Loucy (cell line): ENCODE measurements at regions not wholly inside any gene's neighbourhood (a gene's known extent, or its start where the extent isn't known, plus 50 kb on each side); places are given as distances from the start of the nearest gene placed in this dataset.

Experiments
- H2AFZ ChIP-seq: fragments of 200-600 bp; sonication (generic); 2 replicates; pipeline ENCODE4 v1.6.0; 2016; ENCODE audit warnings: antibody characterized with exemption, mild to moderate bottlenecking, low read length, moderate library complexity
- H3F3A ChIP-seq: fragments of 200-600 bp; 2 replicates; pipeline ENCODE4 v1.6.0; 2016; ENCODE audit warnings: antibody characterized with exemption, low read depth, mild to moderate bottlenecking
- H3K27me3 ChIP-seq: fragments of 200-600 bp; sonication (generic); 2 replicates; pipeline ENCODE4 v1.6.1; 2014; ENCODE audit warnings: low read length, mild to moderate bottlenecking; ENCODE audit not compliant: insufficient read depth, poor library complexity, severe bottlenecking
- H3K36me3 ChIP-seq: fragments of 200-600 bp; sonication (generic); 2 replicates; pipeline ENCODE4 v1.6.1; 2016; ENCODE audit warnings: low read length; ENCODE audit not compliant: insufficient read depth
- H3K4me1 ChIP-seq: fragments of 200-600 bp; sonication (generic); 2 replicates; pipeline ENCODE4 v1.5.1; 2014; ENCODE audit warnings: low read length, mild to moderate bottlenecking; ENCODE audit not compliant: insufficient read depth, poor library complexity, severe bottlenecking
- H3K4me2 ChIP-seq: fragments of 200-600 bp; sonication (generic); 2 replicates; pipeline ENCODE4 v1.6.0; 2014; ENCODE audit warnings: antibody characterized with exemption, low read length, low read depth, mild to moderate bottlenecking; ENCODE audit not compliant: poor library complexity, severe bottlenecking
- H3K4me3 ChIP-seq: fragments of 200-600 bp; sonication (generic); 2 replicates; pipeline ENCODE4 v1.5.1; 2014; ENCODE audit warnings: low read length, mild to moderate bottlenecking, mixed read lengths; ENCODE audit not compliant: poor library complexity, severe bottlenecking
- H3K79me2 ChIP-seq: fragments of 200-600 bp; sonication (generic); 2 replicates; pipeline ENCODE4 v1.6.1; 2014; ENCODE audit warnings: low read length; ENCODE audit not compliant: insufficient read depth
- H3K9ac ChIP-seq: fragments of 200-600 bp; sonication (generic); 2 replicates; pipeline ENCODE4 v1.6.0; 2014; ENCODE audit warnings: mild to moderate bottlenecking, low read depth, low read length, moderate library complexity; ENCODE audit not compliant: poor library complexity, severe bottlenecking
- H3K9me2 ChIP-seq: fragments of 200-600 bp; sonication (generic); replicated peaks from 2 replicates; pipeline ENCODE4 v1.6.1; 2016; ENCODE audit warnings: low read depth, low read length, mixed read lengths
- H3K9me3 ChIP-seq: fragments of 200-600 bp; sonication (generic); 2 replicates; pipeline ENCODE4 v1.6.1; 2014; ENCODE audit warnings: mild to moderate bottlenecking, antibody characterized with exemption, low read length, low read depth; ENCODE audit not compliant: insufficient read depth
- H4K20me1 ChIP-seq: fragments of 200-600 bp; sonication (generic); 2 replicates; pipeline ENCODE4 v1.6.0; 2014; ENCODE audit warnings: antibody characterized with exemption, low read length, mild to moderate bottlenecking; ENCODE audit not compliant: insufficient read depth, poor library complexity, severe bottlenecking
- CTCF ChIP-seq: fragments of 200-600 bp; sonication (generic); conservative IDR thresholded peaks from 2 replicates; pipeline ENCODE4 v1.5.1; 2014; ENCODE audit warnings: mild to moderate bottlenecking, antibody characterized with exemption, low read length
- EZH2phosphoT487 ChIP-seq: fragments of 200-600 bp; IDR thresholded peaks from 2 replicates; pipeline ENCODE4 v1.6.1; 2018; ENCODE audit warnings: antibody characterized with exemption, mild to moderate bottlenecking, moderate library complexity, borderline replicate concordance

- H4K20me1 ChIP-seq, result no peaks in the 10 kb centered on the region
- no peaks in the 10 kb centered on the region for H3K4me1 ChIP-seq
- no peak overlapping the region for H3K4me2 ChIP-seq
- H3K79me2 ChIP-seq, result no peaks in the 10 kb centered on the region
- no peaks in the 10 kb centered on the region for H3K9me2 ChIP-seq
- H3K36me3 ChIP-seq, result no peaks in the 10 kb centered on the region
- H3K4me3 ChIP-seq, result no peak overlapping the region
- no peak overlapping the region for H2AFZ ChIP-seq
- H3K9ac ChIP-seq, result no peak overlapping the region
- no peaks in the 10 kb centered on the region for H3F3A ChIP-seq
- H3K9me3 ChIP-seq, result no peaks in the 10 kb centered on the region
- no peak for TF ChIP-seq EZH2phosphoT487
- TF ChIP-seq CTCF, result no peak
- no peaks in the 10 kb centered on the region for H3K27me3 ChIP-seq
These were observed 273.4 kb upstream of the TRPC5 start for GRCh38 chrX:112355931-112356330.

- Histone ChIP-seq H3K9me3 (no peaks in the 10 kb centered on the region), H3K36me3 (no peaks in the 10 kb centered on the region), H3K27me3 (no peaks in the 10 kb centered on the region), H3K4me1 (no peaks in the 10 kb centered on the region), H3K4me3 (no peak overlapping the region), H3K79me2 (no peaks in the 10 kb centered on the region), H4K20me1 (no peaks in the 10 kb centered on the region), H3K9me2 (no peaks in the 10 kb centered on the region), H2AFZ (no peak overlapping the region), H3F3A (no peaks in the 10 kb centered on the region), H3K9ac (no peak overlapping the region), H3K4me2 (no peak overlapping the region)
- no peak for TF ChIP-seq EZH2phosphoT487
- TF ChIP-seq CTCF, result no peak
These were observed 259.0 kb upstream of the TRPC5 start for GRCh38 chrX:112341598-112341997.

GRCh38 chrX:112313201-112313600 lies 230.6 kb upstream of the TRPC5 start:
- no peaks in the 10 kb centered on the region for H3K79me2 ChIP-seq
- H3K4me1 ChIP-seq, result no peaks in the 10 kb centered on the region
- no peaks in the 10 kb centered on the region for H3K27me3 ChIP-seq
- no peak overlapping the region for H3K4me3 ChIP-seq
- H3K36me3 ChIP-seq, result no peaks in the 10 kb centered on the region
- TF ChIP-seq EZH2phosphoT487, result no peak
- TF ChIP-seq CTCF, result no peak
- no peaks in the 10 kb centered on the region for H3K9me3 ChIP-seq
- H2AFZ ChIP-seq, result no peak overlapping the region
- no peaks in the 10 kb centered on the region for H3K9me2 ChIP-seq
- no peaks in the 10 kb centered on the region for H4K20me1 ChIP-seq
- H3K9ac ChIP-seq, result no peak overlapping the region
- H3F3A ChIP-seq, result no peaks in the 10 kb centered on the region
- H3K4me2 ChIP-seq, result no peak overlapping the region
